HTR-8/SVneo (cell line): ENCODE measurements at regions not wholly inside any gene's neighbourhood (a gene's known extent, or its start where the extent isn't known, plus 50 kb on each side); places are given as distances from the start of the nearest gene placed in this dataset.

ENCODE experiments used
- DNase-seq: peaks from one replicate; pipeline ENCODE4 v3.0.0; 2011; ENCODE audit warnings: low spot score, mixed read lengths; ENCODE audit not compliant: insufficient read length
- FAIRE-seq: peaks from 2 replicates; lab custom pipeline; 2011; peaks lifted over from hg19 to GRCh38; lab: Jason Lieb, UNC

DNA sequence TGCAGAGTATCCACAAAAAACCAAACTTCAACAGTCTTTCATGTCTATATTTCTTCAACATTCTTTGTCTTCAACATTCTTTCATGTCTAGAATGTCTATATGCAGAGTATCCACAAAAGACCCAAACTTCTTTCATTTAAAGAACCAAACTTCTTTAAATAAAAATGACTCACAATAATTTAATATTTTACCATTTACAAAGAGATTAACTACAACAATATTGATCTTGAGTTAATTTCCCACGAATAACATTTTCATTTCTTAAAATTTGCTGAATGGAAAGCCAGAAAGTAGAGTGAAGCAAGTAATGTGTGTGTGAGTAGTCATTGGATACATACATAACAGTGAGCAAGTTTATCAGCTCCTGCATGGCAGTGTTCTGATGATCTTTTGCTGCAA lies 1069.7 kb downstream of the EFNB2 start, which contains the start of gene DAOA:
Gene DAOA, plus strand, starts transcription at position 301 of the 400 bp plus-strand sequence.
- no peak for FAIRE-seq
- DNase-seq, result no peak

DNA sequence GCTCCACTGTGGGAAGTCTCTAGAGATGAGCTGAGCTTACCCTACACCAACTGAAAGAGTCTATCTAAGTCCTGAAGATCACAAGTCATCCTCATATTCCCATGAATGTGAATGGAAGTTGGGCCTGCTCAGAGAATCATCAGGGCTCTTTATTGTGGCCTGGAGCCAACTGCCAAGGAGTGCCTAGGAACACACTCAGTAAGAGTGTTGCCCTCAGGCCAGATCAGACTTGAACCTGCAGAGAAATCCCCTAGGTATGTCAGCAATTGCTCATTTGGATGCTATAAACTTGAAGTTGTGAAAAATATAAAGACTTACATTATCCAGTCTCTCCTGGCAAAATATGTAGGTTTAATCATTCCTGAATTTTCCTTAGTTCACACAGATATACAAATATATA lies 1070.2 kb downstream of the EFNB2 start:
- FAIRE-seq, result no peak
- no peak for DNase-seq

- DNase-seq, result no peak
- FAIRE-seq, result no peak
These were observed 1071.2 kb downstream of the EFNB2 start for GRCh38 chr13:105464249-105464648.

- FAIRE-seq, result no peak
- no peak for DNase-seq
These were observed 1072.4 kb downstream of the EFNB2 start for GRCh38 chr13:105463011-105463501.

DNA sequence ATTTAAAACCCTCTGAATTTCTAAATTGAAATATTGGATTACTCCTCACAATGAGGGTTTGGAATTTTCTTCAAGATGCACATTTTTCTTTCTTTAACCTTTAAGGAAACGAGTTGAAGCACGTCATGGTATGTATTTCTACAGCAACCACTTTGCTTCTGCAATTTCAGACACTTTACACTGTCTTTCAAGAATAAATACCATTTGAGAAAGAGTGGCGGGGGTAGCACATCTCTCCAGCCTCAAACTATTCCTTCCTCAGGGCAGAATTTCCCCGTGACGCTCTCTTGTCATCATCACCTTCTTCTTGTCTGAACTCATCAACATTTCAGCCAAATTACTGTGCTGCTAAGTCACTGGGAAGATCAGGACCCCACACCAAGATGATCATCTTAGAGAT lies 1073.4 kb downstream of the EFNB2 start:
- DNase-seq (no peak), FAIRE-seq (no peak)

DNA sequence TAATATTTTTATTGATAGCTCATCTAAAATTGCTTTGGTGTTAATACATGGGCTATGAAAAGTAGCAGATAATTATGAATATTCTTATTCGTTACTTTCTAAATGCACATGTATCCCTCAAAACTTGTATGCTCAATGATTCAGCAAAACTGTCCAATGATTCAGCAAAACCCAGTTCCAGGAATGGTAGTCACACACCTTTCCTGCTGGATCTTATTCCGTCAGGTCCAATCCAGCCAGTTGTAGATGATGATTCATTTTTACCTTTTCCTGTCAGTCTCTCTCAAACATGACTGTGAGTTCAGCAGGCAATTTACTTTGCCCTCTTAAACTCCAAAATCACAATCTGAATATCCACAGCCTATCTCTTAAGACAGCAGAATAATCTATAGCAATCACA lies 1082.6 kb downstream of the EFNB2 start:
- no peak for DNase-seq
- no peak for FAIRE-seq

DNA sequence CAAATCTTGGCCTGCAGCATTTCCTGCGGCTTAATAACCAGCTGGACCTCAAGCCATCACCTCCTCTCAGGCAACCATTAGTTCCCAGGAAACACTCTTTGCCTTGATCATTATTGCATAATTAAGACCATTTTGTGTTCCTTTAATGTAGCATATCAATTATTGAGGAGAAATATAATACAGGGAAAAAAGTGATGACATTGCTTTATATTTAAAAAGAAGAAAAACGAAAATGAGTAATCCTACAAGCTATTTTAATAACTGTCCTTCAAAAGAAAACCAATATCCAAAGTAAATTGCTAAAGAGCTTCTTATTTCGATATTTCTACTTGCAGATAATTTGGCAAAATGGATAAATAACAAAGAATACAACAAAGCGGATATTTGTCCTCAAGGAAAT lies 1084.7 kb downstream of the EFNB2 start:
- FAIRE-seq, result no peak
- no peak for DNase-seq

GRCh38 chr13:105448811-105449210 lies 1086.7 kb downstream of the EFNB2 start:
- FAIRE-seq (no peak), DNase-seq (no peak)

- FAIRE-seq (no peak), DNase-seq (no peak)
These were observed 1089.3 kb downstream of the EFNB2 start for GRCh38 chr13:105446197-105446596.

DNA sequence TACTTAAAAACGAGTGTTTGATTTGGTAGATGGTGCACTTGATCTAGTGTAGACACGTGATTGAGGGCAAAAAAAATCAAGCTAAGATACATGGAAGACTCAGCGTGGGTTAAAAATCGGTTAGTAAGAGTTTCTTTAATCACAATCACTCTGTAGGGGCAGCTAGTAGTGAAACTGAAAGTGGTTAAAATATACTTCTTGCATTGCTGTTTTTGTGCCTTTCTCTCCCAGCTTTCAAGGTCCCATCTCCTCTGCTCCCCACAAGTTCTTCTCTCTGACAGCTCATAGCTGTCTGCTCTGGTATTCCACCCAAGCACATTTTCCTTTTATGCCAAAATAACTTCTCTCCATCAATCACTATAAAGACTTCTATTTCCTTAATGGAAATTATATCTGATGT lies 1089.7 kb downstream of the EFNB2 start:
- DNase-seq (no peak), FAIRE-seq (no peak)

- DNase-seq, result peak; percentile 59
- no peak for FAIRE-seq
These were observed 1092.3 kb downstream of the EFNB2 start for GRCh38 chr13:105442949-105443699.

- FAIRE-seq, result no peak
- no peak for DNase-seq
These were observed 1093.4 kb downstream of the EFNB2 start for GRCh38 chr13:105442040-105442439.

DNA sequence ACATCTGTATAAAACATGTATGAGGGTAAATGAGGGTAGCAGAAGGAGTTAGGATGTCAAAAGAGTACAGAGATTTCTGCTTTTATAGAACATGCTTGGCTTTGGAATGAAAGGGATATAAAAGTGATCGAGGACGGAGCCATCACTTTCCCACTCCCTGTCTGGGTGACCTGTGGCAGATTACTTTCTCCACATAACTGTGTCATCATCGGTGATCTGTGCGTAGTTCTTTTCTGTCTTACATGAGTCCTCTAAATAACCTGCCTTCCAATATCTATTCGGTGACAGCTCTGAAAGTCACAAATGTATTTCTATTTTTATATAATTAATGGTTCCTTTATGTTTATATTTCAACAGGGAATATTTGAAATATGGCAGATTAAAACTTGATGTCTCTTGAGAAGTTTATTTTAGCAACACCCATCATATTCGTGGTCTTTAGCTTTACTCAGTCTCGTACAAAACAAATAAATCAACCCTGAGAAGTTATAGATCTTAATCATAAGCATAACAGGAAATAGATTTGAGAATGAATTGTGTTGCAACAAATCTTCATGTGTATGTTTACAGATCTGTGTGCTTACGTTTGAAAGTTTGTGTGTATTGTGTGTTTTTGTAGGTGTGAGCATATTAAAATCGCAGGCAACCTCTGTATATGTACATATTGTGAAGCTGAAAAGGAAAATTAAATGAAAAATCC lies 1094.3 kb downstream of the EFNB2 start:
- no peak for FAIRE-seq
- DNase-seq, result no peak

- FAIRE-seq (no peak), DNase-seq (no peak)
These were observed 1098.5 kb downstream of the EFNB2 start for GRCh38 chr13:105436943-105437342.

DNA sequence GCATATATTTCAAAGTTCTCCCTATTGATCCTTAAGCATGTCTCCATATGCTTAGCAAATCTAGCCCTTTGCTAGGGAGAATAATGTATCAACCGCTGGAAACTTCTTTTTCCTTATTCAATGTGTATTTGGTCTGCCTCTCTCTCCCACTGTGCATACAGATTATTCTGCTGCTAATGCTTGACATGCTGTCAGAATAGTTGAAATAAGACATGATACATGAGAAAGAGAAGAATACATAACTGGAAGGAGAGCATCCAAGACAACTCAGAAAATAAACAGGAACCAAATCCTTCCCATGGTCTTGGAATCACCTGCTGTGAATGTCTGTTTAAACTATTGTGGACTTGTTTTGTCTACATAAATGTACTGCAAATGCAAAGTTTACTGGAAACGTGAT lies 1103.0 kb downstream of the EFNB2 start:
- FAIRE-seq (no peak), DNase-seq (no peak)

DNA sequence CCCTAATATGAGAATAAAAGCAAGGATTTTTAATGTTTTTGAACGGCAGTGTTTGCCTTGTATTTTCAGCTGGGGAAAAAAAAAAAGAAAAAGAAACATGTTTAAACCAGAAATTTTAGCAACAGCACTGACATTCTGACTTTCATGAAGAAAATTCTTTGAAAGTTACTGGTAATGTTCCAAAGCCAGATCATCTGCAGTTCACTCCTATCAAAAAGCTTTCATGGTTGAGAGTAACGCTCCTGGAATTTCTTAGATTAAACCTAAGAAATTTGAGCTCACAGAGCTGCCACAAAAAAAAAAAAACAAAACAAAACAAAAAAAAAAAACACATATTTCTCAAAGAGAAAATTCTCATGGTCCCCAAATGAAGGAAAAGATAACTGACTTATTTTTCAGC lies 1106.7 kb downstream of the EFNB2 start:
- FAIRE-seq (no peak), DNase-seq (peak; percentile 8)

DNA sequence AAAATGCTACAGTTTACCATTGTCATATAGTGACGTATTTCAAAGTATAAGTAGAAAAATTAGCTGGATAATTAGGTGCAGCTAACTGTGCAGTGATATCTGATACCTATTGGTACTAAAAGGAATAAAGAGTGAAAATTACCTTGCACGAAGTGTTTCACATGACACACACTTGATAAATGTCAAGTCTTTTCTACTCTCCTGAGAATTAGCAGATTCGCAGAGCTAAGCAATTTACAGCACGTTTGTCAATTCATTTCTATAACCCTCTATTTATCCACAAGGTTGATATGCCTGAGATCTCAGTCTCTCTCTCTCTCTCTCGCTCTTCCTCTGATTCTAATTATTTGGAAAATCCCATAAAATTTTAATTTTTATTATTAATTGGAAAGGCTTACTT lies 1109.0 kb downstream of the EFNB2 start:
- FAIRE-seq, result no peak
- DNase-seq, result no peak

DNA sequence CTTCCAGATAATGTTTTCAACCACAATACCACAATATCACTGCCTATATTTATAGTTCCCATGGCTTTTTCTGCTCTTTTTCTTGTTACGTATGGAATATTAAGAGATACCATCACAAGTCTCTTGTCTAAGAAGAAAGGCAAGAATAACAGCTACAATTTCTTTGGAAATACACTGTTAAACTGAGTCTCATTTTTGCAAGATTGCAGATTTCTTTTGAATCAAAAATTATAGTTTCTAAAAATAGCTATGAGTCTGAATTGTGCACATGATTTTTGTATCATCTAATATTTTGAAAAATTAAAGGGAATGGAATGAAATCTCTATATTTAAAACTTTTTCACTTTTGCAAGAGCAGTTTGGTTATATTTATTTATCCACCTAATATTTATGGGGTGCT lies 1120.8 kb downstream of the EFNB2 start:
- FAIRE-seq, result no peak

DNA sequence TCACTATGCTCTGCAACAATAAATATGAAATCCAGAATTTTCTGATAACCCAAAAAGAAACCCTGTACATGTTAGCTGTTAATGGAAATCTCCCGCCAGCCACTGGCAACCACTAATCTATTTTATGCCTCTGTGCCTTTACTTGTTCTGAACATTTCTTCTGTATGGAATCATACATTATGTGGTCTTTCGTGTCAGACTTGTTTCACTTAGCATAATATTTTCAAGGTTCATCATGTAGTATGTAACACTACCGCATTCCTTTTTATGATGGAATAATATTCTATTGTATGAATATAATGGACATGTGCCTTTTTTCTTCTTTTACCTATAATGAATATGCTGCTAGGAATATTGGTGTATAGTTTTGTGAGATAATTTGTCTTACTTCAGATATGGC lies 1123.3 kb downstream of the EFNB2 start:
- FAIRE-seq (no peak), DNase-seq (no peak)

More for the DNA sequence above, 1120.8 kb downstream of the EFNB2 start:
- no peak for DNase-seq

DNA sequence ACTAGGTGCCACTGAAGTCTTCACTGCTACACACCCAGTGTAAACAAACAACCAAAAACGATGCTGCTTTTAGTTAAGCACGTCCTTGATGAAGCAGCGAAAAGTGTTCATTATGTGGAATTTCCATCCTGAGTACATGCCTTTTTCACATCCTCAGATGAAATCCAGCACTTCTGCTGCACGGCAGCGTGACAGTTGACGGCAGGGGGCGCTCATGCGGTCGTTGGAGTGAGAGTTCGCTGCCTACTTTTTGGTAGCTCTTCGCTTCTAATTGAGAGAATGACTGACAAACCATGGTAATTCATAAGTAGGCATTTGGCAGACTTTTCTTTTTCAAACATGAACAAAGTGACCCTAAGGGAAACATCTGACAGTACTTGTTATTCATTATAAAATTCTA lies 1124.9 kb downstream of the EFNB2 start:
- DNase-seq, result peak; percentile 7
- FAIRE-seq, result no peak

GRCh38 chr13:105406551-105406950 lies 1128.9 kb downstream of the EFNB2 start:
- FAIRE-seq (no peak), DNase-seq (no peak)

DNA sequence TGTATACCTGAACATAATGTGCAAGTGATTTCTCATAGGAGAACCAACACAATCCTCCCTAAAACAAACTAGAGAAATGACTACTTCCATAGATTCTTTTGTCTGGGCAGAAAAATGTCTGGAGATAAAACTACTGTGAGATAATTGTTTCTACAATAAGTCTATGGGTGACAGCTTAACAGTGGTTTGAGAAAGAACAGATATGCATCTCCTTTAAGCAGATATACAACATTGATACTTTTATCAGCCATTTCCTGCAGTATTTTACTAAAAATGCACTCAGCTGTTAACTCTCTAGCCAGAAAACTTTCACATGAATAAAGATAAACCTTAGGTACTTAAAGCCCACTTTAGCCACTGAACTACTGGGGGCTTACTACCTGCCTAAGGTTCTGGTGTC lies 1132.4 kb downstream of the EFNB2 start:
- no peak for FAIRE-seq
- no peak for DNase-seq
